Vagina (tissue), 2 donors: ENCODE measurements at regions not wholly inside any gene's neighbourhood (a gene's known extent, or its start where the extent isn't known, plus 50 kb on each side); places are given as distances from the start of the nearest gene placed in this dataset.

Experiments used
- DNase-seq, 2 donors: peaks; one replicate each; pipeline ENCODE4 v3.0.0-alpha.2; 2017; ENCODE audit errors: extremely low spot score in 2 of 2
- H3K27ac ChIP-seq: fragments of 200-600 bp; sonication (generic); one replicate; pipeline ENCODE4 v1.5.1; 2019
- H3K27me3 ChIP-seq: fragments of 200-600 bp; sonication (generic); one replicate; pipeline ENCODE4 v1.5.1; 2019
- H3K36me3 ChIP-seq, 2 donors: fragments of 200-600 bp; sonication (generic); one replicate each; pipeline ENCODE4 v1.5.1; 2017 to 2019
- H3K4me1 ChIP-seq: fragments of 200-600 bp; sonication (generic); one replicate; pipeline ENCODE4 v1.5.1; 2019
- H3K4me3 ChIP-seq, 2 donors: fragments of 200-600 bp; sonication (generic); 1 replicate in 1 of 2; 2 replicates in 1 of 2; pipeline ENCODE4 v1.5.1; 2016 to 2019
- H3K9me3 ChIP-seq: fragments of 200-600 bp; sonication (generic); one replicate; pipeline ENCODE4 v1.5.1; 2019
- CTCF ChIP-seq, 3 experiments: fragments of 450-650 bp in 2 of 3; fragments of 200-600 bp in 1 of 3; sonication (generic) in 1 of 3; IDR thresholded peaks; one replicate each; pipeline ENCODE4 v1.5.1; 2017 to 2019; ENCODE audit warnings: antibody characterized with exemption in 3 of 3, mild to moderate bottlenecking in 2 of 3, moderate library complexity in 2 of 3
- POLR2A ChIP-seq, 2 donors: fragments of 450-650 bp; IDR thresholded peaks; one replicate each; pipeline ENCODE4 v1.6.1; 2017; ENCODE audit warnings: antibody characterized with exemption in 2 of 2, mild to moderate bottlenecking in 2 of 2, moderate library complexity in 2 of 2
- POLR2AphosphoS5 ChIP-seq, 2 donors: sonication (generic); formaldehyde crosslinking; IDR thresholded peaks; one replicate each; pipeline ENCODE4 v1.9.0; 2017; ENCODE audit warnings: antibody characterized with exemption in 2 of 2, mild to moderate bottlenecking in 2 of 2, low read depth in 1 of 2; ENCODE audit not compliant: insufficient read depth in 1 of 2
- intact Hi-C: fragments of 100-400 bp; cut with DNase I; formaldehyde crosslinking; loops from one replicate; pipeline ENCODE4 v1.15.1; 2023

GRCh38 chr15:95932141-95932540 lies 398.4 kb upstream of the NR2F2 start:
- Histone ChIP-seq H3K9me3 (no peaks in the 10 kb centered on the region), H3K27ac (no peak overlapping the region), H3K36me3 (no peaks in the 10 kb centered on the region), H3K4me1 (peaks cover 9% of the 10 kb centered on the region), H3K27me3 (no peaks in the 10 kb centered on the region), H3K4me3 (no peak overlapping the region)
- TF ChIP-seq POLR2AphosphoS5 (IDR thresholded peaks at IDR 0.05; ENCODE audit: insufficient read depth in 1 of 2, low read depth in 1 of 2) (no peak), POLR2A (IDR thresholded peaks at IDR 0.05) (no peak), CTCF (IDR thresholded peaks at IDR 0.05) (no peak)
- intact Hi-C loops: no loop called here
- DNase-seq: no peak

- Histone ChIP-seq H3K27ac (no peak overlapping the region), H3K36me3 (no peaks in the 10 kb centered on the region), H3K27me3 (no peaks in the 10 kb centered on the region), H3K4me1 (peaks cover 9% of the 10 kb centered on the region), H3K9me3 (no peaks in the 10 kb centered on the region), H3K4me3 (no peak overlapping the region)
- no peak for DNase-seq
- no peak for TF ChIP-seq POLR2AphosphoS5 (IDR thresholded peaks at IDR 0.05; ENCODE audit: insufficient read depth in 1 of 2, low read depth in 1 of 2)
- TF ChIP-seq POLR2A (IDR thresholded peaks at IDR 0.05): no peak
- TF ChIP-seq CTCF (IDR thresholded peaks at IDR 0.05): no peak
- intact Hi-C loops: no loop called here
Measured at GRCh38 chr15:95932676-95933075, 397.8 kb upstream of the NR2F2 start.

DNA sequence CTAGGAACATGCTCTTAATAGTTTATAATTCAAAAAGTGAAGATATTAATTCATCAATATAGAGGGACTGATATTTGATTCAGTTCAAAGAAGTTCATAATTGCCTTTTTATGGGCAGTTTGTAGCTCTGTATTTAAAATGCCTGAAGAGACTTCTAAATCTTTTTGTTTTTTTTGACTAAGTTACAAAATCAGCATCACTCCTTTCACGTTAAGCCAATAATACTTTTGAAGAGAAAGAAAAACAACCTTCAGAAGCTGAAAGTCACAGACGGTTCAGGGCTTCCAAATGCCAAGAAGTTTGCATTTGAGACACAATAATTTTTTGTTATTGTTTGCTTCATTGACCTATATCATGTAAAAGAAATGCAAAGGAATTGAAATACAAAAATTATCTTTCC lies 394.6 kb upstream of the NR2F2 start:
- intact Hi-C loops: no loop called here
- Histone ChIP-seq H3K27ac (no peak overlapping the region), H3K4me1 (peaks cover 9% of the 10 kb centered on the region), H3K9me3 (no peaks in the 10 kb centered on the region), H3K27me3 (no peaks in the 10 kb centered on the region), H3K4me3 (no peak overlapping the region), H3K36me3 (no peaks in the 10 kb centered on the region)
- DNase-seq: no peak
- no peak for TF ChIP-seq POLR2AphosphoS5 (IDR thresholded peaks at IDR 0.05; ENCODE audit: insufficient read depth in 1 of 2, low read depth in 1 of 2)
- TF ChIP-seq POLR2A (IDR thresholded peaks at IDR 0.05): no peak
- TF ChIP-seq CTCF (IDR thresholded peaks at IDR 0.05): no peak

GRCh38 chr15:95937128-95937528 lies 393.4 kb upstream of the NR2F2 start:
- Histone ChIP-seq H3K4me3 (no peak overlapping the region), H3K9me3 (no peaks in the 10 kb centered on the region), H3K27me3 (no peaks in the 10 kb centered on the region), H3K36me3 (no peaks in the 10 kb centered on the region), H3K27ac (no peak overlapping the region), H3K4me1 (peaks cover 8% of the 10 kb centered on the region)
- DNase-seq: no peak
- no peak for TF ChIP-seq POLR2A (IDR thresholded peaks at IDR 0.05)
- no peak for TF ChIP-seq POLR2AphosphoS5 (IDR thresholded peaks at IDR 0.05; ENCODE audit: insufficient read depth in 1 of 2, low read depth in 1 of 2)
- TF ChIP-seq CTCF (IDR thresholded peaks at IDR 0.05): no peak
- intact Hi-C loops: no loop called here

DNA sequence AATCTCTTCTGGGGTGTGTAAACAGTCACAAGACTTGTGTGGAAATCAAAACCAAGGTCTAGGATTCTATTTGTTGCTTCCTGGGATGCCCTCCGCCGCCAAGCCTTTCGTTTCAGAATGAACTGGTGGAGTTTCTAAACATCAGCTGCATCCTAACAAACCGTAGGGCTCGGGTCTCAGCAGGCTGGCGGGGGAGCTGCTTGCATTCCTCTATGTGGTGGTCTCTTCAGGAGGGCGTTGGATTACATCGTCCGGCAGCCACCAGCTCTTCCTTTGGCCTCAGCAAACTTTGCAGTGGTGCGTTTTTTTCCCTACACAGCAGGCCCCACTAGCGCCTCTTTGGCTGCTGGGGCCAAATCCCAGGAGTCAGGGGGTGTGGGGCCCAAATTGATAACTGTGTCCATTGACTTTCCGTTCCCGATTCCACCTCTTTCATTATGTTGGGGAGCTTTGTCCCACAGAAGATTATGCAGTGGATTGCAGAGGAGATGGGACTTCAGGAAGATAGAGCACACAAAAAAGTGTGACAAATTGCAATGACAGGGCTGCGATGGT lies 390.0 kb upstream of the NR2F2 start:
- H3K9me3 ChIP-seq: no peaks in the 10 kb centered on the region
- H3K36me3 ChIP-seq: no peaks in the 10 kb centered on the region
- no peaks in the 10 kb centered on the region for H3K27me3 ChIP-seq
- intact Hi-C loops: no loop called here
- H3K27ac ChIP-seq: no peak overlapping the region
- H3K4me3 ChIP-seq: no peak overlapping the region
- DNase-seq: no peak
- TF ChIP-seq POLR2A (IDR thresholded peaks at IDR 0.05) (no peak), CTCF (IDR thresholded peaks at IDR 0.05) (no peak), POLR2AphosphoS5 (IDR thresholded peaks at IDR 0.05; ENCODE audit: insufficient read depth in 1 of 2, low read depth in 1 of 2) (no peak)
- H3K4me1 ChIP-seq: no peaks in the 10 kb centered on the region
